IMR-90 (cell line): ENCODE measurements at regions not wholly inside any gene's neighbourhood (a gene's known extent, or its start where the extent isn't known, plus 50 kb on each side); places are given as distances from the start of the nearest gene placed in this dataset.

Experiments
- BHLHE40 ChIP-seq: fragments of 150-350 bp; IDR thresholded peaks from 2 replicates; pipeline ENCODE4 v1.6.1; 2016; ENCODE audit warnings: mild to moderate bottlenecking, low read depth, low read length
- CTCF ChIP-seq: conservative IDR thresholded peaks from 2 replicates; pipeline ENCODE4 v1.5.1; 2012; ENCODE audit warnings: mild to moderate bottlenecking, low read depth, low read length, improper control_type of control experiment
- FOS ChIP-seq: fragments of 150-350 bp; IDR thresholded peaks from 2 replicates; pipeline ENCODE4 v1.6.1; 2016; ENCODE audit warnings: low read depth, low read length
- MAFK ChIP-seq: IDR thresholded peaks from 2 replicates; pipeline ENCODE4 v1.6.1; 2012; ENCODE audit warnings: low read depth, low read length, improper control_type of control experiment
- MXI1 ChIP-seq: IDR thresholded peaks from 2 replicates; pipeline ENCODE4 v1.6.1; 2012; ENCODE audit warnings: low read depth, mild to moderate bottlenecking, low read length, moderate library complexity, borderline replicate concordance
- POLR2A ChIP-seq: IDR thresholded peaks from 2 replicates; pipeline ENCODE4 v1.6.1; 2012; ENCODE audit warnings: mild to moderate bottlenecking, low read depth, low read length
- RAD21 ChIP-seq: IDR thresholded peaks from 2 replicates; pipeline ENCODE4 v1.6.1; 2012; ENCODE audit warnings: low read length, improper control_type of control experiment
- RCOR1 ChIP-seq: IDR thresholded peaks from 2 replicates; pipeline ENCODE4 v1.6.1; 2012; ENCODE audit warnings: mild to moderate bottlenecking, low read length, improper control_type of control experiment; ENCODE audit not compliant: insufficient replicate concordance
- SMC3 ChIP-seq: fragments of 150-350 bp; IDR thresholded peaks from 2 replicates; pipeline ENCODE4 v1.6.1; 2016; ENCODE audit warnings: low read depth, mild to moderate bottlenecking, antibody characterized with exemption, low read length, moderate library complexity
- TF ChIP-seq, protein P1 (sequence below): fragments of 150-350 bp; IDR thresholded peaks from 2 replicates; pipeline ENCODE4 v1.6.1; 2017; ENCODE audit warnings: mild to moderate bottlenecking, antibody characterized with exemption, low read length, low read depth

- no peak for TF ChIP-seq FOS
- TF ChIP-seq, protein P1, sequence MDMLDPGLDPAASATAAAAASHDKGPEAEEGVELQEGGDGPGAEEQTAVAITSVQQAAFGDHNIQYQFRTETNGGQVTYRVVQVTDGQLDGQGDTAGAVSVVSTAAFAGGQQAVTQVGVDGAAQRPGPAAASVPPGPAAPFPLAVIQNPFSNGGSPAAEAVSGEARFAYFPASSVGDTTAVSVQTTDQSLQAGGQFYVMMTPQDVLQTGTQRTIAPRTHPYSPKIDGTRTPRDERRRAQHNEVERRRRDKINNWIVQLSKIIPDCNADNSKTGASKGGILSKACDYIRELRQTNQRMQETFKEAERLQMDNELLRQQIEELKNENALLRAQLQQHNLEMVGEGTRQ: no peak
- no peak for TF ChIP-seq CTCF
- no peak for TF ChIP-seq MXI1
- no peak for TF ChIP-seq RCOR1
- TF ChIP-seq RAD21: no peak
- TF ChIP-seq SMC3: no peak
- no peak for TF ChIP-seq BHLHE40
- TF ChIP-seq POLR2A: no peak
- TF ChIP-seq MAFK: no peak
Observed at GRCh38 chr3:117811786-117812185, 1102.2 kb downstream of the TUSC7 start.
